Stimulated activated CD4-positive, alpha-beta T cell treated with anti-CD3 and anti-CD28 coated beads, TNF-alpha, amount 100 ng/mL, for 4 hours (primary cell): ENCODE measurements at regions not wholly inside any gene's neighbourhood (a gene's known extent, or its start where the extent isn't known, plus 50 kb on each side); places are given as distances from the start of the nearest gene placed in this dataset.

Source experiments
- DNase-seq, 3 experiments: peaks; one replicate each; pipeline ENCODE4 v3.0.0-alpha.2; 2020; ENCODE audit warnings: low read depth in 3 of 3

DNA sequence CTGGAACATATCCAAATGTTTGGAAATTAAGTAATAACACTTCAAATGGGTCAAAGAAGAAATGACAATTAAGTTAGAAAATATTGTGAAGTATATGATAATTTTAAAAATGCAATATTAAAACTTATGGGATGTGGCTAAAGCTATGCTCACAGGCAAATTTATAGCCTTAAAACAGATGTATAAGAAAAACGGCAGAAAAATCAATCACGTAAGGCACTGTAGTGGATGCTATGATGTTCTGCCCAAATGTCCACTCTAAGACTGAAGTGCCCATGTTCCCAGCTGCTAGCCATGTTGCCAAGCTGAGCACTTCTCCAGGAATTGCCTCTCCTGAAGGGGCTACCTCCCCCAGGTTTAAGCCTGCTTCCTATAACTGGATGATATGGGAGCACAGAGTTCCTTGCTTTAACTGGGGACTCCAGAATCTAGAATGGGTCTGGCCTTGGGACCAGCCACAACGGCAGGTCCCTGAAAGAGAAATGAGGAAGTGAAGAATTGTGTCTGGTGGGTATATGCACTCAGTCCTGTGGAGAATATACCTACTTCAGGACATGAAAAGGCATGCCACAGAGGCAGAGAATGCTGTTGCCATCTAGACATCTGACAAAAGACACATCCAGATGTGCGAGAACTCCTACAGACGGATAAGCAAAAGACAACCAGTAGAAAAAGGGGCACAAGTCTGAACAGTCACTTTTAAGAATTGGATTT is 78.2 kb upstream of the RXRA start:
- no peak for DNase-seq

DNA sequence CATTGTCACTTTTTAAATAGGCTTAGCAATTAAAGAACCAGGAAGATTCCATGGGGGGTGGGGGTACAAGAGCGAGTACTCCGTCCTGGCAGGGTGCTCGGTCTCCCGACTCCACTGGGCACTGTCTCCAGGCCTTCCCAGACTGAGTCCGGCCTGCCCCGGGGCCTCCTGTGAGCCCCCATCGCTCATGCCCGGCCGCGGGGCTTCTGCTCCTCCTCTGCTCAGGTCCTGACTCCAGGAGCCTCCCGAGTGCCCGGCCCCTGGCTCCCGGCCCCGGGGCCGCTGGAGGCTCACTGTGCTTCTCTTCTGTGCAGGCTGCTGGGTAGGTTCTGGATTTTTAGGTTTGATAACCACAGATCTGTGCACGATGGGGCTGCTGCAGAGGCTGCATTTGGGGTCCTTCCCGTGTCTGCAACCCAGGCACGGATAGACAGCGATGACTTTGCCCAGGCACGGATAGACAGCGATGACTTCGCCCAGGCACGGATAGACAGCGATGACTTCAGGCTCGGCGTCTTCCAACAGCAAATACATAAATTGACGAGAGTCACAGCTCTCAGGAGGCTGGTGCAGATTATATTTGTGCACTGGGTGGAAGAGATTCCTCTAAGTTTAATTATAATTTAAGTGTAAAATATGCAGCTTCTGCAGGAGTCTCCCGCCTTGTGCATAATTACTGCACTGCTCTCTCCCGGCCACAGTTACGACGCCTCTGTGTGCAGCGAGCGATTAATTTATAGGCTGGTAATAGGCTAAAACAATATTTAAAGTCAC is 74.8 kb upstream of the RXRA start:
- DNase-seq = no peak

DNA sequence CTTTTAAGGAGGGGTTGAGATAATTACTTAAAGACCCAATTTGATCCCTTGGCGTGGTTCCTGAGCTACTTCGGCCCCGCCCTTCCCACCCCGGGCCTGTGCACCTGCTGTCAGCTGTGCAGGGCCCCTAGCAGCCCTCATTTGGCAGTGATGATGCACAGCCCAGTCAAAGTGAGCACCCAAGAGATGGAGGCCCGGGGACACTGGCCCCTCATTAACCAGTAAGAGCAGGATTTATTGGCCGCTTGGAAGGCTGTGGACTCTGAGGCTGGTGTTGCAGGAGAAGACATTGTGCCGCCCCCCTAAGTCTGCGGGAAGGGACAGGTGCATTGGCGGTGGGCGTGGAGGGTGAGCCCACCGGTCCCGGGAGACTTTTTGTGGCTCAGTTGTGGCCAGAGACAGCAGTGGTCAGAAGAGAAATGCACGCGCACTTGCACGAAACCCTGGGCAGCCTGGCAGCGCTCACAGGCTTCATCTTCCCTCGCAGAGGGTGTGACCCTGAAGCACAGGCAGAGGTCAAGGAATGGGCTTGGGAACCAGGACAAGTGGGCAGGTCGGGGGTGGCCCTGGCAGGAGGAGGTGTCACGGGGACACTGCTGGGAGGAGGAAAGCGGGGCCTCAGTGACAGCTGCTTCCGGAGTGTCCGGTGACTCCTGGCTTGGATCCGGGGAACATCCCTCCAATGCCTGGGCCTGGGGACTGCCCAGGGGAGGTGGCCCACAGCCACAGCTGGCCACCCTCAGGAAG is 74.0 kb upstream of the RXRA start:
- no peak for DNase-seq

DNA sequence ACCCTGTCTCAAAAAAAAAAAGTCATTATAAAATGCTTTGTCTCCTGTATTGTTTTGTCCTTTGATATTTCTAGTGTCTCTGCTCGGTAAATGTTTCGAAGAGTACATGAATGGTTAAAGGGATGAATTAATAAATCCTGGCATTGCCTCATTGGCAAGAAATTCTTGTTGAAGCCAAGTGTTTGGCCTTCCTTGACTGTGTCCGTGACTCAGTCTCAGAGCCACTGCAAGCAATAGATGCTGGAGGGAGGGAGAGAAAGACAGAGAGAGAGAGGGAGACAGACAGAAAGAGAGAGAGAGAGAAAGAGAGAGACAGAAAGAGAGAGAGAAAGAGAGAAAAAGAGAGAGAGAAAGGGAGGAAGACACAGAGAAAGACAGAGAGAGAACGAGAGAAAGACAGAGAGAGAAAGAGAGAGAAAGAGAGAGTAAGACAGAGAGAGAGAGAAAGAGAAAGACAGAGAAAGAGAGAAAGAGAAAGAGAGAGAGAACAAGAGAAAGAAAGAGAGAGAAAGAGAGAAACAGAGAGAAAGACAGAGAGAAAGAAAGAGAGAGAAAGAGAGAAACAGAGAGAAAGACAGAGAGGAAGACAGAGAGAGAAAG is 72.5 kb upstream of the RXRA start:
- DNase-seq = no peak

DNA sequence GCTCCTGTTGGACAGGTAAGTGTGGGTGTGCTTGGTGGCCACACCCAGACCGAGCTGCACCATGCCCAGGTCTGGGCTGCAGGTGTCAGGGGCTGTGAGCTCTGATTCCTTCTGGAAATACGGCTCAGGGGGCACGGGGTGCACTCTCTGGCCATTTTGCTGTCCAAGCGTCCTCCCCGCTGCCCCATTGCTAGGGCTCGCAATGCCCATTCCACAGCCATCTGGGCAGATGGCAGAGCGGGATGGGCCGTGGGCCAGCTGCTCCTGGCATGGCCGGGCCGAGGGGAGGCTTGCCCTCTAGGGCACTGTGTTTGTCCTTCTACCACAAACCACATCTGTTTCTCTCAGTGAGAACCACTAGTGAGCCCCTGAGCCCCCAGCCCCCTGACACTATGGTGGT is 67.9 kb upstream of the RXRA start:
- no peak for DNase-seq

DNA sequence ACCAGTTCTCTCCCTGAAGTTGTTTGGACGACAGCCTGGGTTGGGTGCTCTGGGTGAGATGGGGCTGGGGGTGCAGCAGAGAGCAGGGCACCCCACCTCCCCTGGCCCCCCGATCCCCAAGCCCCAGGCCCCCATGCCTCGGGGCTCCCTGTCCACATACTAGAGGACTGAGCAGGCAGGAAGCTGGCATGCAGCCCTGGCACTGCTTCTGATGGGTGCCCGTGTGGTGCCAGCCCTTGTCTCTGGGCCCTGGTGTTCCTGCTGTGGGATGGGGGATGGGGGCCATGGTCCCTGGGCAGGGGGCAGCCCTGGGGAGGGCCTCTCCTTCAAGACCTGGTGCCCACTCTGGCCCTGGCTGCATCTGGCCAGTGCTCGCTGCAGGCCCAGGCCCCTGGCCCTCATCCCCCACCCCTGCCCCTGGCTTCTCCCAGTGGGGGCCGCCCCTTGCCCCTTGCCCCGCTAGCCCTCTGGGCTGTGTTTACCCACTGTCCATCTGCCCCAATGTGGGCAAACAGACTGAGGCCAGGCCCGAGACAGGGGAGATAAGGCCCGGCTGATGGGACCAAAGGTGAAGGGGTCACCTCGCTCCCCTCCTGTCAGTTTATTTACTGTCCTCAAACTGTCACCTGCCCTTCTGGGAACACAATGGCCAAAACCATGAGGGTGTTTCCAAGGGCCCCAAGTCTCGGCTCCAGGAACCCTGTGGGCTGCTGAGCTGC is 67.3 kb upstream of the RXRA start:
- DNase-seq = no peak

DNA sequence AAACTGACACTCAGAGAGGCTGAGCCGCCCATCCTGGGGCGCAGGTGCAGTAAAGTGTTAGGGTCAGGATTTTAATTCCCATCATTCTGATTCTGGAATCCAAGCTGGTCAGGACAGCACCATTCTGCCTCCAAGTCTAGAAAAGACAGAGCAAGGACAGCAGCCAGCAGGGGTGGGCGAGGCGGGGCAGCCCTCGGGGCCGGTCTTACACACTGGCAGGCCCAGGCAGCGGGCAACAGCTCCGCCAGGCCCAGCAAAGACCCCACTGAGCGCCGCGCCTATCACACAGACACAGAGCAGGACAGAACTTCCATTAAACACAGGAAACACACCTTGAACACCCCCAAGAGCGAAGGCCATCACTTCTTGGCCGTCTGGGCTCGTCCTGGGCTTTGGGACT is 66.5 kb upstream of the RXRA start:
- DNase-seq = no peak

DNA sequence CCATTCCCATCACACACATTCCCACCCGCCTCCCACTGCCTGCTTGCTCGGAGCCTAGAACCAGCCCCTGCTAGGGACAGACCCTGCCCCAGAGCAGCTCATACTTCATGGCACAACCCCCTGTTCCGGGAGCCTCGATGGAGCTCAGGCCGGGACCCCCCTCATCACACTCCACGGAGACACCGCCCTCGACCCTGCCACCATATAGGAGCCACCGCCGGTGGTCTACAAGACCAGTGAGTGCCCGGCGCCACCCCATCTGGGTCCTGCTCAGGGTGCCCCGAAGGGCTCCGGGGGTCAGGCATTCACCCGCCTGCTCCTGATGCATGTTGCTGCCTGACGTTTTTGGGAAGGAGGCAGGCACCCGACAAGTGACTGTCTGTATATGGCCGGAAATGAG is 65.5 kb upstream of the RXRA start:
- no peak for DNase-seq

DNA sequence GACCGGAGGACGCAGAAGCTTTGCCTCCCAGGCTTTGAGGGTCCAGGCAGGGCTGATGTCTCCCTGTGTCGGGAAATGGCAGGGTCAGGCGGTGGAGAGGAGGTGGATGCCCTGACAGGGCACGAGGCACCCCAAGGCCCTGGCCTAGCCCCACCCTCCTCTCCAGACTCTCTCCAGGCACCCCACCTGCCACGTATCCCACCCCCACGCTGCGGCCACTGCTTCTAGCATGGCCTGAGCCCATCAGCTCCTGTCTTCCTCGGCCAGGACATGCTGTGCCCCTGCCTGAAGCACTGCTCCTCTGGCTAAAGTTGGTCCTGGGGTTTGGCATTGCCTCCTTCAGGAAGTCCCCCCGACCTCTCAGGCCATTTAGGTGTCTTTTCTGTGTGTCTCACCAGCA is 64.2 kb upstream of the RXRA start:
- DNase-seq = no peak

DNA sequence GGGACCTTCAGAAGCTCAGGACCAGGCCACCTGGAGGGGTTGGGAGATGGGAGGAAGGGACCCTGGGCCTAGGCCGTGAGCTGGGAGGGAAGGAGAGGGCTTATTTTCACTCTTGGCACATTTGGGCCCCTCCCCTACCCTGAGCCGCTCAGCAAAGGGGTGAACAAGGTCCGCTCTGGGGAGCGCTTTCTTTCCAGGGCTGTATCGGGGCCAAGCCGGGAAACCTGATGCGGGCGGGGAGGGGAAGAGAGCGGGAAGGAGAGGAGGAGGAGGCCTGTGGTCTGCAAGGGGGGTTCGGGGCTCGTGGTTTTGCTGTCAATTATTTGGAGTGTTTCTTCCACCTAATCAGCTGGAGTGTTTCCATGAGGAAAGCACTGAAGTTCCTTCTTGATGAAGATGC is 62.7 kb upstream of the RXRA start:
- no peak for DNase-seq

DNA sequence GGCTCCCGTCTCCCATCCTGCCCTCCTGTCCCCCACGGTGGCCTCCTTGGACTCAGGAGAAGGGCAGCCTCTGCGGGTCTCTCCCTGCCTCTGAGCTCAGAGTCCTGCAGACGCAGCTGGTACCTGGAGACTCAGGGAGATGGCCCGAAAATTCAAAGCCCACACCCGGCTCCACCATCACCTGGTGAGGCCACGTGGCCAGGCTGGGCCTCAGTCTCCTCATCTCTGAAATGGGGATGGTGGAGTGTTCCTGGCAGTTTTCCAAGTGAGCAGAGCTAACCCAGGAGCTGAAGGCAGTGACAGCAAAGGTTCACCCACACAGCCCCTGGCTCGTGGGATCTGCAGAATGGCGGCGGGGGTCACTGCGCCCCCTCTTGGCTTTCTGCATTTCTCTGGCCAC is 62.1 kb upstream of the RXRA start:
- DNase-seq = no peak

DNA sequence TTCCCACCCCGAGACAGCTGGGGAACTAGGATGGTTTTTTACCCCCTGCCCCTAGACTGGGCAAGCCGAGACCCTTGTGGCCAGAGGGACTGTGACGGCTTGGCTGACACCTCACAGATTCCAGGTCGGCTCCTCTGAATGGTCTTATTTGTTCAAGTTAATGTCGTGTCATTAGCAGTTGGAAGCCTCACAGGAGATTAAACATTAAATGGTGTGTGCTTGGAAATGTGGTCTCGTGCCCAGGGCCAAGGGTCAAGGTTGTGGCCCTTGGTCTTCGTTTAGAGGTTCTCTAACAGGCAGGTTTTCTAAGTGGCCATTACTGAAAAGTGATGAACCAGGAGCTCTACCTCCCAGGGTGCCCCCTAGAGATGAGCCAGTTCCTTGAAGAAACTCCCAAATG is 61.2 kb upstream of the RXRA start:
- DNase-seq = no peak

DNA sequence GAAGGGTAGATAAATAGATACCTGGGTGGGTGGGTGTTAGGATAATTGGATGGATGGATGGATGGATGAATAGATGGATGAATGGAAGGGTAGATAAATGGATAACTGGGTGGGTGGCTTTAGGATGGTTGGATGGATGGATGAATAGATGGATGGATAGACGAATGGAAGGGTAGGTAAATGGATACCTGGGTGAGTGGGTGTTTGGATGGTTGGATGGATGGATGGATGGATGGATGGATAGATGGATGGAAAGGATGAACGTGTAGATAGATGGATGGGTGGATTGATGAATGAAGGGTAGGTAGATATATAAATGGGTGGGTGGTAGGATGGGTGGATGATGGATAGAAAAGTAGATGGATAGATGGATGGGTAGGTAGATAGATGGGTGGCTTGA is 59.8 kb upstream of the RXRA start:
- no peak for DNase-seq

DNA sequence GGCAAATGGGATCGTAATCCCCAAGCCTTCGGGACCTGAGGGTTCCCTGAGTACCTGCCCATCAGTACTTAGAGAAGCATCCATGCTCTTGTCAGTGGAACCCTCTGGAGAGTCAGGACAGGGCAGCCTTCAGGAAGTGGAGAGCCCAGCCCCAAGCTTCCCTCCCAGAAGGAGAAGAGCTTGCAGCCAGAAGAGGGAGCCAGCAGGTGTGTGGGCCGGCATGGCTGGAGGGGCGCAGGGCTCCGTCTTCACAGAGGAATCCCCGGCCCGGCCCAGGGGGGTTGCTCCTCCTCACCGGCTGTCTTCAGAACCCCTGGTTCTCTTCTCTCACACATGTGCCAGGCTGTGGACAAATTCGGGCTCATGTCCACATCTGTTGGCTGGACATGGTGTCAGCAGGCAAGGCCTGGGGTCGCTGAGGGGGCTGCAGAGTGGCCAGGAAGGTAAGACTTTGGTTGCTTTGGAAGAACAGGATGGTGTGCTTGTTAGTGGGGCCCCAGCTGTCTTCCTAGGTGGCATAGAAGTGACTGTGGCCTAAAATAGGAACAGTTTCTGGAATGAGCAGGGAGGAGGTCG is 58.9 kb upstream of the RXRA start:
- no peak for DNase-seq

DNA sequence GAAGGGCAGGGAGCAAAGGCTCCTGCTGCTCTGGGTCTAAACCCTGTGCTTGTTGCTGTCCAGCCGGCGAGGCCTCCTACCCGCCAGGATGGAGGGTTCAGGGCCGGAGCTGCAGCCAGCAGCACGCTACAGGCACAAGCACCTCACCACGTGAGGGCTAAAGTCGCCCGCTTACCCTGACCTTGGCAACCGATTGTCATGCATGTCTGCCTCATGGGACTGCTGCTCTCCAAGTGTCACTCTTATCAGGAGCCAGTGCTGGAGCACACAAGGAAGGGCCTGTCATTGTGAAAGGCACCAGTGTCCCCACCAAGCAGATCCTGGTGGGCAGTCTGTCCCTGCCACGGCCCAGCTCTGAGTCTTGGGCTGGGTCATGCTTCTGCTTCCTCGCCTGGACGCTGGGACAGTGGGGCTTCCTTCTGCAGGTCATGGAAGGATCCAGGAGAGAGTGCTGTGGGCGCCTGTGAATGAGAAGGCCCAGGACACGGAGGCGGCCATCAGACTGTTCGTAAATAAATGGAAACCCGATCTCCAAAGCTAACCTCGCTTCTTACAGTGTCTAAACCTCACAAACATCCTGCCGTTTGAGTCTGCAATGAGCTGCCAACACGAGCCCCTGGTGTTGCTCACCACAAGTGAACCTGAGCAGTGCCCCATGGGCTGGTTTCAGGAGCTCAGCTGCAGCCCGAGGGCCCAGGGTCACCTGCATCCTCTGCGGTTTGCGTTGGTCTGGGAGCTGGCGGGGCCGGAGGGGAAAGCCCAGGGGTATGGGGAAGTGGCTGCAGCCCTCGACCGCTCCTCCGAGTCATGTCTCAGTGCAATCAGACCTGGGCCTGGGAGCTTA is 58.2 kb upstream of the RXRA start:
- no peak for DNase-seq

DNA sequence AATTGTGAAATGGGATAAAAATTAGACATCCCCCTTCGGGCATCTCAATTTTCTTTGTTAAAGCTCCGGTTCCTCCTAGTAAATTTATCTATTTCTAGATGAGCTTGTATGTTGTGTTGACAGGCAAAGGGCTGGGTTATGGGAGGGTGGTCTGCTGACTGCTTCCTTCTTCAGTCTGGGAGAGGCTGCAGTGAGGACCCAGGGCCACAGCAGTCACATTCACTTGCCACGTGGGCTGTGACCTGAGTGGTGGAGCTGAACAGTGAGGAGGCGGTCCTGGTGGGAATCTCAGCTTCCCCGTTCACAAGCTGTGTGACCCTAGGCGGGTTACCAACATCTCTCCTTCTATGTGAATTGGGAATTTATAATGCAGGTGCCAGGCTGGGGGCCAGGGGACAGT is 57.5 kb upstream of the RXRA start:
- DNase-seq = no peak

DNA sequence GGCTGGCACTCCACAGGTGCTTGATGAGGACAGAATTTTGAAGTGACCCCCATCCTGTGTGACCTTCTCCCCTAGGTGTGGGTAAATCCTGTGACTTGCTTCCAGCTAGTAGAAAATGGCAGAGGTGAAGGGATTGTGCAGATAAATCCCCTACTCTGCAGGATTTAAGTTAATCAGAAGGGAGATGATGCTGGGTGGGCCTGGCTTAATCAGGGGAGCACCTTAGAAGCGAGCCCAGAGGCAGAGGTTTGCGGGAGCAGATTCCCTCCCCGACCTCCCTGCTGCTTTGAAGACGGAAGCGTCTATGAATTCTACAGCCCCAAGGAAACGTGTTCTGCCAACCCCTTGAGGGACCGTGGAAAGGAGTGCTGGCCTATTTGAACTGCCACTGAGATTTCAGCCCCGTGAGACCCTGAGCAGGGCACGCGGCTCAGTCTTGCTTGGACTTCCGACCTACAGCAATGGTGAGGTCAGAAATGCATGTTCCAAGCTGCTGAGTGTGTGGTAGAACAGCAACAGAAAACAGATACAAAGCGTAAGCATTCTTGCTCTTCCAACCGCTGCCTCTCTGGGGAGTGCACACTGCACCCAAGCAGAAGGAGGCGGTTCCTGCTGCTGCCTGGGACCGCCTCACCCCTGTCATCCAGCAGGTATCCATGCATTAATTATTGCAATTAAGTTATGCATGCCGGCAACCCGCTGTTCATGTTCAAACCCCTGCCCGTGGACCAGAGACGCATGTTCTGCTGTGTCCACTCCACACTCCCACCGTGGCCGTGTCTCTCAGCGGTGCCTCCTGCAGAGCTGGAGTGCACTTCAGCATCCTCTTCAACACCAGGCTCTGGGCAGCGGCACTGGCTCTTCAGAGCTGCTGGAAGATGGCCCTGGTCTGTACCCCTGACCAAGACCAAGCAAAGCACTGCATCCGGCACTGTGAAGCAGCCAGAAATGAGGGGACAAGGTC is 54.6 kb upstream of the RXRA start:
- DNase-seq = no peak

DNA sequence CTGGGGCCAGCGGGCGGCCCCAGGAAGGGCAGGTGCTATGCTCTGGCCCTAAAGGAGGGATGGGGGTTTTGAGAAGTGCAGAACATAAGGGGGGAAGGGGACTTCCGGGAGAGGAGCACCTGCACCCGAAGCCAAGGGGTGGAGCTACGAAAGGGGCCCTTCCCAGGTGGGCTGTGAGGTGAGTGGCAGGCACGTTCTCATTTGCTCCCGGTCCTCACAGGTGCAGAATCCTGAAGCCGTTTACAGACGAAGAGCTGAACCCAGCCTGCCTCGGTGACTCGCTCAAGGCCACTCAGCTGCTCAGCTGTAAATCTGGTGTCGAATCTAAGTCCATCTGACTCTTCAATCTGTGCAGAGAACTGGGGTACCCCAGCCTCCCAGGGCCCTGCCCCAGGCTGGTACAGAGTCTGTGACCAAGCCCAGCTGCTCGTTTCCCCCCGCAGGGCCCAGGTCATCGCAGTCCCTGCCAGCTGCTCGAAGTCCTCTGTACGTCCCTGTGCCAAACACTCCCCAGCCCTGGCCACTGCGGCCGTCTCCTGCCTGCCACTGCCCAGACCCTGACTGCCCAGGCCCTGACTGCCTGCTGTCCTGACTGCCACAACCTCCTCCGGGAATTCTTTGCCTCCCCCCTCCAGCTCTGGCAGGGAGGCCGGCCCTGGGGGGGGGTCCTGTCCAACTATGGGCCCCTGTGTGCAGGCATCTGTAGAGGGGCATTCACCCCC is 53.8 kb upstream of the RXRA start:
- no peak for DNase-seq

DNA sequence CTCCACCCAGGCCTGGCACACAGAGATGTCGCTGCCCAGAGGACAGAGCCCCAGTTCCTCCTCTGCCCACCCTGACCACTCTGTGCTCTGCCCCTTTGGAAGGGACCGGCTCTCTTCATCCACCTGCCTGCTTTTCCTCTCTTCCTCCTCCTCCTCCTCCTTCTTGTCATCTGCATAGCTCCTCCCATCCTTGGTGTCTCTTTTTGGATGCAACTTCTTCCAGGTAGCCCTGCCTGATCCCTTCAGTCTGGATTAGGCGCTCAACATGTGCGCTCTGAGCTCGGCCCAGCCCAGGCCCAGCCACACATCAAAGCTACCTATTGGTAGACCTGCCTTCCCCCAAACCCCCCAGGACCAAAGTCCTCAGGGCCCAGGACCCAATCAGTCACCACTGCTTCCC is 52.6 kb upstream of the RXRA start:
- DNase-seq = no peak
